Peyer's patch (tissue), 4 donors: ENCODE measurements at regions not wholly inside any gene's neighbourhood (a gene's known extent, or its start where the extent isn't known, plus 50 kb on each side); places are given as distances from the start of the nearest gene placed in this dataset.

ENCODE experiments used
- POLR2A ChIP-seq, 2 donors: fragments of 450-650 bp; IDR thresholded peaks; one replicate each; pipeline ENCODE4 v1.5.1; 2017; ENCODE audit warnings: antibody characterized with exemption in 2 of 2, mild to moderate bottlenecking in 2 of 2, moderate library complexity in 2 of 2
- TF ChIP-seq, protein P1 (sequence below), 6 experiments: fragments of 450-650 bp in 4 of 6; fragments of 200-600 bp in 2 of 6; sonication (generic) in 1 of 6; IDR thresholded peaks; one replicate each; pipeline ENCODE4 v1.5.1; 2017 to 2019; ENCODE audit warnings: antibody characterized with exemption in 6 of 6, mild to moderate bottlenecking in 3 of 6, moderate library complexity in 1 of 6

DNA sequence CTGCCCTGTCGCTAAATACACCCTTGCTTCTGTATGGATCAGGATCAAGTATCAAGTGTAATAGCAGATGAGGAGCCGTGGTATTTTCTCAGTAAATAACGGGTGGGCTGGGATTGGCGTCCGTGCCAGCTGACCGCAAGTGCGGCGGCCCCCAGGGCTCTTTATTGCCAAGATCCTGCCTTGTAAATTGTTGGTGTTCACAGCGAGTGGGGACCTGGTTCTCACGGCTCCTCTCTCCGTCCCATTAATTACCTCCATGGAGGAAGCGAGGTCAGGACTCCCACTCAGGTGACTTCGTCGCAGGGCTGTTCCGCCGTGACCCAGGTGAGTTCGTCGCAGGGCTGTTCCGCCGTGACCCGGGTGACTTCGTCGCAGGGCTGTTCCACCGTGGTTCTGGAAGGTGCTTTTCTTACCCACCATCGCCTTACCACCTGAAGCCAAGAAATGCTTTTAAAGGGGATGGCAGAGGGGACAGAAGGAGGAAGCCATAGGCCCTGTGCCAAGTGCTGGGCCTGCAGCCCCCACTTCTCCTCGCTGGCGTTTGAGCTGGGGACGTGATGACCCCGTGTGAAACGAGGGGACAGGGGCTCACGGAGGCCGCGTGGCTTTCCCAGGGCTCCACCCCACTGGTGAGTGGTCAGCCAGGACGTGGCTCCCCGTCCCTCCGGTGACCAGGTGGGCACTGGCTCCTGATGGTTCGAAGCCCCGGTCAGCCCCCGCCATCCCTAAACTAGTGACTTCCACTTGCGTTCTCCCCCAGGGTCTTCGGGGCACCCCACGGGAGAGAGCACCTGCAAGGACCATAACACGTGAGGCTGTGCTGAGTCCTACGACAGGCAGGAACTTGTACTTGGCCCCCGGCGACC, 118.4 kb downstream of the TWIST2 start:
- TF ChIP-seq, protein P1, sequence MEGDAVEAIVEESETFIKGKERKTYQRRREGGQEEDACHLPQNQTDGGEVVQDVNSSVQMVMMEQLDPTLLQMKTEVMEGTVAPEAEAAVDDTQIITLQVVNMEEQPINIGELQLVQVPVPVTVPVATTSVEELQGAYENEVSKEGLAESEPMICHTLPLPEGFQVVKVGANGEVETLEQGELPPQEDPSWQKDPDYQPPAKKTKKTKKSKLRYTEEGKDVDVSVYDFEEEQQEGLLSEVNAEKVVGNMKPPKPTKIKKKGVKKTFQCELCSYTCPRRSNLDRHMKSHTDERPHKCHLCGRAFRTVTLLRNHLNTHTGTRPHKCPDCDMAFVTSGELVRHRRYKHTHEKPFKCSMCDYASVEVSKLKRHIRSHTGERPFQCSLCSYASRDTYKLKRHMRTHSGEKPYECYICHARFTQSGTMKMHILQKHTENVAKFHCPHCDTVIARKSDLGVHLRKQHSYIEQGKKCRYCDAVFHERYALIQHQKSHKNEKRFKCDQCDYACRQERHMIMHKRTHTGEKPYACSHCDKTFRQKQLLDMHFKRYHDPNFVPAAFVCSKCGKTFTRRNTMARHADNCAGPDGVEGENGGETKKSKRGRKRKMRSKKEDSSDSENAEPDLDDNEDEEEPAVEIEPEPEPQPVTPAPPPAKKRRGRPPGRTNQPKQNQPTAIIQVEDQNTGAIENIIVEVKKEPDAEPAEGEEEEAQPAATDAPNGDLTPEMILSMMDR (IDR thresholded peaks at IDR 0.05), result no peak
- TF ChIP-seq POLR2A (IDR thresholded peaks at IDR 0.05), result no peak
